ENCODE measurements at regions not wholly inside any gene's neighbourhood (a gene's known extent, or its start where the extent isn't known, plus 50 kb on each side); places are given as distances from the start of the nearest gene placed in this dataset.
A peak's percentile ranks its signal among the peaks of the same experiment; 100 is the strongest.

- H3K27ac Mint-ChIP-seq (ENCODE audit: unreplicated experiment) = no peak overlapping the region
- no peaks in the 10 kb centered on the region for H3K27me3 Mint-ChIP-seq (ENCODE audit: unreplicated experiment)
- peaks cover 15% of the 10 kb centered on the region for H3K36me3 Mint-ChIP-seq (ENCODE audit: unreplicated experiment)
- DNase-seq = no peak
- no peak for TF ChIP-seq CTCF (IDR thresholded peaks at IDR 0.05; ENCODE audit: partially characterized antibody, unreplicated experiment)
- H3K4me3 Mint-ChIP-seq (ENCODE audit: unreplicated experiment) = no peak overlapping the region
- H3K4me1 Mint-ChIP-seq (ENCODE audit: low read depth, unreplicated experiment) = peaks cover 3% of the 10 kb centered on the region
- peaks cover 10% of the 10 kb centered on the region for H3K9me3 Mint-ChIP-seq (ENCODE audit: unreplicated experiment)
Observed at GRCh38 chr10:33092596-33092995, 134.6 kb upstream of the ITGB1 start.

DNA sequence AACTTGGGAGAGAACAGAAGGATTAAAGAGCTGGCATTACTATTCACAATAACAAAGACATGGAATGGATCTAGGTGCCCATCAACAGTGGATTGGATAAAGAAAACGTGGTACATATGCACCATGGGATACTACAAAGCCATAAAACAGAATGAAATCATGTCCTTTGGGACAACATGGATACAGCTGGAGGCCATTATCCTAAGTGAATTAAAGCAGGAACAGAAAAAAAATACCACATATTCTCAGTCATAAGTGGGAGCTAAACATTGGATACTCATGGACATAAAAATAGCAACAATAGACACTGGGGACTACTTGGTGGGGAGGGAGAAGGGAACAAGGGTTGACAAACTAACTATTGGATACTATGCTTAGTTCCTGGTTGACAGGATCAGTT is 133.2 kb upstream of the ITGB1 start:
- Mint-ChIP-seq H3K27ac (ENCODE audit: unreplicated experiment) (peak overlapping the region; percentile 65), H3K36me3 (ENCODE audit: unreplicated experiment) (peaks cover 7% of the 10 kb centered on the region), H3K4me3 (ENCODE audit: unreplicated experiment) (no peak overlapping the region), H3K9me3 (ENCODE audit: unreplicated experiment) (peaks cover 10% of the 10 kb centered on the region), H3K4me1 (ENCODE audit: low read depth, unreplicated experiment) (peaks cover 3% of the 10 kb centered on the region), H3K27me3 (ENCODE audit: unreplicated experiment) (no peaks in the 10 kb centered on the region)
- DNase-seq = no peak
- no peak for TF ChIP-seq CTCF (IDR thresholded peaks at IDR 0.05; ENCODE audit: partially characterized antibody, unreplicated experiment)

DNA sequence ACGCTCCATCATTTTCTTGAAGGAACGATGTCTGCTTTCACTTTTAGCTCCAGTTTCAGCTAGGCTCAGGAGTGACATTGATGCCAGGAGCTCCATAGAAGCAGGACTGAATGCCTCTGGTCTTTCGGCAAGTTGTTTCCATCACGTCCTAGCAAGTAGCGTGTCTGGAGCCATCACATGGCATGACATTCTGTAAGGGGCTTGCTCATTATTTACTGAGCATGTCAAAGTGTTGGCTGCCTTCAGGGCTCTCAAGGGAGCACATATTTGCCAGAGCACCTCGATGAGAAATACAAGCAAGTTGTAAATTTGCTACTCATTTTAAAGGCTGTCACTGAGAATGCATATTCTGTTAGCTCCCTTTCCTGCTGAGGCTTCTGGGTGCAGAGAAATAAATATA is 131.0 kb upstream of the ITGB1 start:
- no peak for TF ChIP-seq CTCF (IDR thresholded peaks at IDR 0.05; ENCODE audit: partially characterized antibody, unreplicated experiment)
- Mint-ChIP-seq H3K9me3 (ENCODE audit: unreplicated experiment) (peaks cover 7% of the 10 kb centered on the region), H3K4me3 (ENCODE audit: unreplicated experiment) (no peak overlapping the region), H3K4me1 (ENCODE audit: low read depth, unreplicated experiment) (peaks cover 3% of the 10 kb centered on the region), H3K27me3 (ENCODE audit: unreplicated experiment) (no peaks in the 10 kb centered on the region), H3K27ac (ENCODE audit: unreplicated experiment) (no peak overlapping the region), H3K36me3 (ENCODE audit: unreplicated experiment) (no peaks in the 10 kb centered on the region)
- DNase-seq = no peak

DNA sequence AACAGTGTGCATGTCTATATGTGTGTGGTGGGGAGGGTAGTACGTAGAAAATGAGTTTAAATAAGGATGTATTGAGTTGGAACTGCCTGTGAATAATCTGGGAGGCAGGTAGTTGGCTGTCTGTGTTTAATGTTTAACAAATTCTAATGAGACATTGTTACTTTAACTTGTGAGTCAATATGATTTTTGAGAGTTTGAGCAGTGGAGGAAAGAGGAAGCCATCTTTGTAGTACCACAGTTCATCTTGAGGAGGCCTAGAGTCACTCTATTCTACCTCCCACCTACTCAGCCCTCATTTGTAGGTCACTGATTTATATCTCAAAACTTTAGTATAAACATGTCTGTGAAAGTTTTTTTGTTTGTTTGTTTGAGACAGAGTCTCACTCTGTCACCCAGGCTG is 129.9 kb upstream of the ITGB1 start:
- Mint-ChIP-seq H3K27me3 (ENCODE audit: unreplicated experiment) (no peaks in the 10 kb centered on the region), H3K9me3 (ENCODE audit: unreplicated experiment) (peaks cover 7% of the 10 kb centered on the region), H3K36me3 (ENCODE audit: unreplicated experiment) (no peaks in the 10 kb centered on the region), H3K4me1 (ENCODE audit: low read depth, unreplicated experiment) (peaks cover 3% of the 10 kb centered on the region), H3K27ac (ENCODE audit: unreplicated experiment) (no peak overlapping the region), H3K4me3 (ENCODE audit: unreplicated experiment) (no peak overlapping the region)
- DNase-seq = no peak
- no peak for TF ChIP-seq CTCF (IDR thresholded peaks at IDR 0.05; ENCODE audit: partially characterized antibody, unreplicated experiment)

DNA sequence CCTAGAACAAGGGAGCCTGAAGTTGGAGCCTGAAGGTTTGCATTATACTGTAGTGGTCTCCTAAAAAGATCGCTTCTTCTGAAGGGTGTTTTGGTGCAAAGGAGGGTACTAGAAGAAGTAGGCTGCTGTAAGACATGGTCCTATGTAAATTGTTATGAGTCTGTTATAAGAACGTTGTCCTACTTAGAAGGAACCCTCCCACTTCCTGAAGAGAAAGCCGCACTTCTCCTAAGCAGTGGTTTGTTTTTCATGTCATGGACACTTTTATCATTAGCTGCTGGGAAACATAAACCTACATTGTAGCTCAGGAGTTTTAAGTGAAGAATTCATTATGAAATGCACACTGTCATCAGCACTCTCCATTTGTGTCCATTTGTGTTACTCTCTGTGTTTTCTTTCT is 129.1 kb upstream of the ITGB1 start:
- Mint-ChIP-seq H3K27ac (ENCODE audit: unreplicated experiment) (no peak overlapping the region), H3K4me1 (ENCODE audit: low read depth, unreplicated experiment) (peaks cover 6% of the 10 kb centered on the region), H3K9me3 (ENCODE audit: unreplicated experiment) (peaks cover 7% of the 10 kb centered on the region), H3K27me3 (ENCODE audit: unreplicated experiment) (no peaks in the 10 kb centered on the region), H3K4me3 (ENCODE audit: unreplicated experiment) (no peak overlapping the region), H3K36me3 (ENCODE audit: unreplicated experiment) (no peaks in the 10 kb centered on the region)
- no peak for DNase-seq
- no peak for TF ChIP-seq CTCF (IDR thresholded peaks at IDR 0.05; ENCODE audit: partially characterized antibody, unreplicated experiment)
